ENCODE measurements at regions not wholly inside any gene's neighbourhood (a gene's known extent, or its start where the extent isn't known, plus 50 kb on each side); places are given as distances from the start of the nearest gene placed in this dataset.

DNA sequence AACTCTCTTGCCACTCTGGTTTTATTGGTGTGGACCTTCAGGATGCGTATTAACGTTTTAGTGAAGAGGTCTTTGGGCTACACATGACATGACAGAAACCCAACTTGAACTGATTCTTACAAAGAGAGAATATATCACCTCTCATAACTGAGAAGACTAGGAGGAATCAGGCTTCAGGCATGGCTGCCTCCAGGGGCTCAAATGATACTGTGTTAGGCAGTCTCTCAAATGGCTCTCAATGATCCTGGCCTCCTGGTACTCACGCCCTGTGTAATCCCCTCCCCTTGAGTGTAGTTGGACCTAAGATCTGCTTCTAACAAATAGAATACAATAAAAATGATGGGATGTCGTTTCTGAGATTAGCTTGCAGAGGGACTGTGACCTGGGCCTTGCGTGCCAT, 58.5 kb upstream of the SYPL1 start:
- Histone ChIP-seq H3K9me2 (replicated peaks; ENCODE audit: insufficient read depth, low read length) (no peaks in the 10 kb centered on the region), H3K4me1 (ENCODE audit: low read length) (no peaks in the 10 kb centered on the region), H3K36me3 (replicated peaks; ENCODE audit: insufficient read depth, low read length) (no peaks in the 10 kb centered on the region), H3F3A (ENCODE audit: insufficient read depth, low read length) (no peaks in the 10 kb centered on the region), H3K79me2 (ENCODE audit: low read length) (no peaks in the 10 kb centered on the region), H4K20me1 (ENCODE audit: insufficient read depth, low read length) (no peaks in the 10 kb centered on the region), H3K9me3 (replicated peaks; ENCODE audit: insufficient read depth, low read length) (no peaks in the 10 kb centered on the region), H3K4me3 (ENCODE audit: low read length) (no peak overlapping the region), H3K4me2 (ENCODE audit: low read depth, low read length) (no peak overlapping the region), H3K9ac (ENCODE audit: low read length) (no peak overlapping the region), H3K27ac (ENCODE audit: low read length) (no peak overlapping the region), H2AFZ (ENCODE audit: low read length) (no peak overlapping the region), H3K27me3 (replicated peaks; ENCODE audit: insufficient read depth, low read length) (no peaks in the 10 kb centered on the region)
- no peak for DNase-seq
- no peak for TF ChIP-seq CTCF (IDR thresholded peaks at IDR 0.05; ENCODE audit: low read length)
- no peak for TF ChIP-seq EZH2 (optimal IDR thresholded peaks at IDR 0.05; ENCODE audit: low read depth, low read length)
- TF ChIP-seq EZH2phosphoT487 (IDR thresholded peaks at IDR 0.05; ENCODE audit: low read length), result no peak

DNA sequence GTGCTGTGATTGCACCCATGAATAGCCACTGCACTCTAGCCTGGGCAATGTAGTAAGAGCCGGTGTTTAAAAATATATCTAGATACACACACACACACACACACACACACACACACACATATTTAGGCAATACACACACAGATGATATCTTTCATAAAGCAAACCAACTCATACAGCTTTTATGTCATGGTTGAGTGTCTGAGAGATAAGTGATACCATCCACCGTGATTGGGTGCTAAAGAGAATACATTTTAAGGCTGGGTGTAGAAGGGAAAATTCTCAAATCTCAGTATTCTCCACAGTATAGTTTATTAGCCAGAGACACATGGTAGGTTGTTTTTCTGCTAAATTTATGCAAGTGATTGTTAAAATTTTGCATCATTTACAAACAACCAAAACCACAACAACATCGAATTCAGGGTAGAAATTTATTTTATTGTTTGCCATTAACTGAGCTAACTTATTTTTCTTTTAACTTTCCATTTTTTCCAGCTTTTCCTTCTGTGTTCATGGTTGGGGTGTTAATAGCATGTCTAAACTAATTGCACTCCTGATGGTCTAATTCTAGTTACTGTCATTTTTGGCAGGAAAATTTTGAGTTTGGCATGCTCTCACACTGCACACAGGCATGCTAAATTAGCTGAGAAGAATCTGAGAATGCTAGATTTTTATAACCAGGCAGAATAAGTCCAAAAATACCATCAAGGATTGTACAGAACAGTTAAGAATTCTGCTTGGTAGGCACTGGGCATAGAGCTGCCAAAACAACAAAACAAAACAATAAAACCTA, 57.9 kb upstream of the SYPL1 start:
- H3K27me3 ChIP-seq (replicated peaks; ENCODE audit: insufficient read depth, low read length), result no peaks in the 10 kb centered on the region
- H3K9me2 ChIP-seq (replicated peaks; ENCODE audit: insufficient read depth, low read length), result no peaks in the 10 kb centered on the region
- no peak for DNase-seq
- no peak overlapping the region for H2AFZ ChIP-seq (ENCODE audit: low read length)
- TF ChIP-seq CTCF (IDR thresholded peaks at IDR 0.05; ENCODE audit: low read length) (no peak), EZH2 (optimal IDR thresholded peaks at IDR 0.05; ENCODE audit: low read depth, low read length) (no peak), EZH2phosphoT487 (IDR thresholded peaks at IDR 0.05; ENCODE audit: low read length) (no peak)
- no peak overlapping the region for H3K27ac ChIP-seq (ENCODE audit: low read length)
- no peak overlapping the region for H3K4me2 ChIP-seq (ENCODE audit: low read depth, low read length)
- H3F3A ChIP-seq (ENCODE audit: insufficient read depth, low read length), result no peaks in the 10 kb centered on the region
- no peaks in the 10 kb centered on the region for H3K4me1 ChIP-seq (ENCODE audit: low read length)
- H3K9me3 ChIP-seq (replicated peaks; ENCODE audit: insufficient read depth, low read length), result no peaks in the 10 kb centered on the region
- H3K36me3 ChIP-seq (replicated peaks; ENCODE audit: insufficient read depth, low read length), result no peaks in the 10 kb centered on the region
- H4K20me1 ChIP-seq (ENCODE audit: insufficient read depth, low read length), result no peaks in the 10 kb centered on the region
- no peak overlapping the region for H3K9ac ChIP-seq (ENCODE audit: low read length)
- no peaks in the 10 kb centered on the region for H3K79me2 ChIP-seq (ENCODE audit: low read length)
- H3K4me3 ChIP-seq (ENCODE audit: low read length), result no peak overlapping the region

DNA sequence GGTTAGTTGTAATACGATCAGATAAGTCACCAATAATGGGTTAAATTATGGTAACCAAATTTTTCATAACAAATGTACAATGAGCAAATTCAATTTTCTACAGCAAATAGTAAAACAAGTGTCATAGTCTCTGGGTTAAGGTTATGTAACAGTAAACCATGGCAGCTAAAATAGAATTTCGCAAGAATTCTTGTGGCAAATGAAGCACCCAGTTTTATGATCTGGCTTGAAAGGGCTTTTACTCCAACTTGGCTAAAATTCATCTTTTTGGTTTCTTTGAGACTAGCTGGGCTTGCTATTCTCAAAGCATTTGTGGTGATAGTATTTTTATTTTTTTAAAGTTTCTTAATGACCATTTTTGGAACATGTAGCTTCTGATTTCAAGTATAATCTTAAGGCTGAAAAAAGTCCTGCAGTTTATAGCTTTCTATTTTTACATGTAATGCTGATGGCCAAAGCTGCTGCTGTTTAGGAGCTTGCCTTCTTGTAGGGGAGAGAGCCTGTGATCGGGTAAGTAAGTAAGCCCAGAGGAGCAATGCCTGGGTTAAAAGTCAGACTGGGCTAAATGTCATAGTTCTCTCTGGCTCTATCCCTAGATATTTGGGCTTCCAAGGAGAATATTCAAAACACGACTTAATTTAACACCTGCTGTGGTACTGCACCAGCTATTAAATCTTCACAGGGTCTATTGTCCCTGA, 55.5 kb upstream of the SYPL1 start:
- no peaks in the 10 kb centered on the region for H3K27me3 ChIP-seq (replicated peaks; ENCODE audit: insufficient read depth, low read length)
- H3K9me3 ChIP-seq (replicated peaks; ENCODE audit: insufficient read depth, low read length), result no peaks in the 10 kb centered on the region
- H3K4me1 ChIP-seq (ENCODE audit: low read length), result no peaks in the 10 kb centered on the region
- no peak overlapping the region for H3K4me3 ChIP-seq (ENCODE audit: low read length)
- no peak overlapping the region for H3K9ac ChIP-seq (ENCODE audit: low read length)
- H4K20me1 ChIP-seq (ENCODE audit: insufficient read depth, low read length), result no peaks in the 10 kb centered on the region
- H2AFZ ChIP-seq (ENCODE audit: low read length), result no peak overlapping the region
- no peaks in the 10 kb centered on the region for H3F3A ChIP-seq (ENCODE audit: insufficient read depth, low read length)
- H3K79me2 ChIP-seq (ENCODE audit: low read length), result no peaks in the 10 kb centered on the region
- no peaks in the 10 kb centered on the region for H3K36me3 ChIP-seq (replicated peaks; ENCODE audit: insufficient read depth, low read length)
- no peak overlapping the region for H3K4me2 ChIP-seq (ENCODE audit: low read depth, low read length)
- H3K9me2 ChIP-seq (replicated peaks; ENCODE audit: insufficient read depth, low read length), result no peaks in the 10 kb centered on the region
- TF ChIP-seq EZH2 (optimal IDR thresholded peaks at IDR 0.05; ENCODE audit: low read depth, low read length) (no peak), EZH2phosphoT487 (IDR thresholded peaks at IDR 0.05; ENCODE audit: low read length) (no peak), CTCF (IDR thresholded peaks at IDR 0.05; ENCODE audit: low read length) (no peak)
- no peak overlapping the region for H3K27ac ChIP-seq (ENCODE audit: low read length)
- DNase-seq, result no peak

Measured in MM.1S (cell line).